SK-N-SH (cell line): ENCODE measurements at regions not wholly inside any gene's neighbourhood (a gene's known extent, or its start where the extent isn't known, plus 50 kb on each side); places are given as distances from the start of the nearest gene placed in this dataset.

Experiments used
- CTCF ChIA-PET: fragments of 300-600, 350-600 bp; formaldehyde crosslinking; extraction: SDS; loops from one replicate; lab custom pipeline; 2021; lab: Yijun Ruan, JAX
- POLR2A ChIA-PET: fragments of 350-600 bp; sonication (Branson Sonifier 250); formaldehyde crosslinking; extraction: SDS; loops from one replicate; lab custom pipeline; 2020; ENCODE audit warnings: antibody characterized with exemption, inconsistent platforms; lab: Yijun Ruan, JAX
- DNase-seq: peaks from one replicate; pipeline ENCODE4 v3.0.0; 2012
- H2AFZ ChIP-seq: fragments of 200-600 bp; sonication (generic); 2 replicates; pipeline ENCODE4 v1.8.1; 2016; ENCODE audit warnings: antibody characterized with exemption, mild to moderate bottlenecking, low read depth
- H3F3A ChIP-seq: fragments of 200-600 bp; sonication (generic); replicated peaks from 2 replicates; pipeline ENCODE3; 2016; ENCODE audit warnings: antibody characterized with exemption, mild to moderate bottlenecking; ENCODE audit not compliant: insufficient read depth
- H3K27ac ChIP-seq, 2 experiments: fragments of 200-500 bp in 1 of 2; fragments of 200-600 bp in 1 of 2; sonication (Bioruptor generic) in 1 of 2; sonication (generic), shearing (Covaris generic) in 1 of 2; 2 replicates each; pipeline versions ENCODE4 v1.5.1 to v1.6.1; 2014 to 2016; ENCODE audit warnings: low read depth in 2 of 2, inconsistent platforms in 1 of 2, low read length in 1 of 2, mild to moderate bottlenecking in 1 of 2, mixed read lengths in 1 of 2
- H3K27me3 ChIP-seq: fragments of 200-600 bp; sonication (generic), shearing (Covaris generic); 2 replicates; pipeline ENCODE4 v1.6.1; 2016; ENCODE audit warnings: mixed run types; ENCODE audit not compliant: insufficient read depth
- H3K36me3 ChIP-seq, 2 experiments: fragments of 200-500 bp in 1 of 2; fragments of 200-600 bp in 1 of 2; sonication (Bioruptor generic) in 1 of 2; sonication (generic) in 1 of 2; replicated peaks in 1 of 2; 2 replicates each; pipeline versions ENCODE3 to v1.5.1; 2014 to 2016; ENCODE audit warnings: low read length in 1 of 2, mild to moderate bottlenecking in 1 of 2; ENCODE audit not compliant: insufficient read depth in 2 of 2, control insufficient read depth in 1 of 2
- H3K4me1 ChIP-seq, 2 experiments: fragments of 200-500 bp in 1 of 2; fragments of 200-600 bp in 1 of 2; sonication (Bioruptor generic) in 1 of 2; sonication (generic), shearing (Covaris generic) in 1 of 2; 2 replicates each; pipeline versions ENCODE4 v1.5.1 to v1.6.1; 2014 to 2016; ENCODE audit warnings: low read depth in 1 of 2, low read length in 1 of 2, mixed run types in 1 of 2; ENCODE audit not compliant: insufficient read depth in 2 of 2, control insufficient read depth in 1 of 2
- H3K4me2 ChIP-seq: fragments of 200-600 bp; sonication (generic), shearing (Covaris generic); 2 replicates; pipeline ENCODE4 v1.6.1; 2017; ENCODE audit warnings: mixed run types
- H3K4me3 ChIP-seq, 2 experiments: fragments of 200-500 bp in 1 of 2; fragments of 200-600 bp in 1 of 2; sonication (Bioruptor generic) in 1 of 2; sonication (generic), shearing (Covaris generic) in 1 of 2; 2 replicates each; pipeline versions ENCODE4 v1.5.1 to v1.8.1; 2014 to 2016; ENCODE audit warnings: low read depth in 2 of 2, inconsistent platforms in 1 of 2, low read length in 1 of 2, mild to moderate bottlenecking in 1 of 2, mixed read lengths in 1 of 2, moderate library complexity in 1 of 2
- H3K79me2 ChIP-seq: fragments of 200-600 bp; sonication (generic); 2 replicates; pipeline ENCODE4 v1.8.1; 2017; ENCODE audit warnings: mild to moderate bottlenecking; ENCODE audit not compliant: insufficient read depth
- H3K9ac ChIP-seq: fragments of 200-600 bp; sonication (generic); 2 replicates; pipeline ENCODE4 v1.6.1; 2017; ENCODE audit warnings: mixed run types
- H3K9me2 ChIP-seq: fragments of 200-600 bp; sonication (generic); 2 replicates; pipeline ENCODE4 v1.6.1; 2017; ENCODE audit warnings: mixed run types
- H3K9me3 ChIP-seq: fragments of 200-600 bp; sonication (generic); 2 replicates; pipeline ENCODE4 v1.6.1; 2017; ENCODE audit warnings: mixed run types, mild to moderate bottlenecking, moderate library complexity
- H4K20me1 ChIP-seq: fragments of 200-600 bp; sonication (generic); 2 replicates; pipeline ENCODE4 v1.6.1; 2017; ENCODE audit warnings: mild to moderate bottlenecking, mixed run types; ENCODE audit not compliant: insufficient read depth
- CHD2 ChIP-seq: fragments of 150-350 bp; IDR thresholded peaks from 2 replicates; pipeline ENCODE4 v1.6.1; 2018; ENCODE audit warnings: low read length; ENCODE audit not compliant: partially characterized antibody
- EP300 ChIP-seq, 2 experiments: IDR thresholded peaks; 2 replicates each; pipeline versions ENCODE4 v1.4.0 to v1.6.1; 2012; ENCODE audit warnings: borderline replicate concordance in 1 of 2, low read depth in 1 of 2, low read length in 1 of 2
- FOXM1 ChIP-seq: IDR thresholded peaks from 2 replicates; pipeline ENCODE4 v1.4.0; 2012; ENCODE audit warnings: low read depth, mild to moderate bottlenecking
- GABPA ChIP-seq: IDR thresholded peaks from 2 replicates; pipeline ENCODE4 v1.4.0; 2012; ENCODE audit warnings: low read depth, mild to moderate bottlenecking
- GATA2 ChIP-seq: sonication (generic); formaldehyde crosslinking; IDR thresholded peaks from 2 replicates; pipeline ENCODE4 v1.5.0; 2020; ENCODE audit warnings: mild to moderate bottlenecking, missing genetic modification reagents
- MAX ChIP-seq: IDR thresholded peaks from 2 replicates; pipeline ENCODE4 v1.4.0; 2012; ENCODE audit warnings: low read depth
- MEF2A ChIP-seq: IDR thresholded peaks from 2 replicates; pipeline ENCODE4 v1.4.0; 2012; ENCODE audit warnings: low read depth, borderline replicate concordance
- PBX3 ChIP-seq: IDR thresholded peaks from 2 replicates; pipeline ENCODE4; 2012
- RCOR1 ChIP-seq: fragments of 150-350 bp; IDR thresholded peaks from 2 replicates; pipeline ENCODE4 v1.6.1; 2017; ENCODE audit warnings: antibody characterized with exemption, low read length
- REST ChIP-seq: IDR thresholded peaks from 2 replicates; pipeline ENCODE4 v1.6.1; 2012; ENCODE audit warnings: mild to moderate bottlenecking, low read depth, low read length, moderate library complexity
- RXRA ChIP-seq: IDR thresholded peaks from 2 replicates; pipeline ENCODE4 v1.4.0; 2012; ENCODE audit warnings: low read depth, mild to moderate bottlenecking, borderline replicate concordance
- SIN3A ChIP-seq: IDR thresholded peaks from 2 replicates; pipeline ENCODE4 v1.6.1; 2012; ENCODE audit warnings: low read depth, mild to moderate bottlenecking, low read length, moderate library complexity, borderline replicate concordance
- TCF12 ChIP-seq: IDR thresholded peaks from 2 replicates; pipeline ENCODE4 v1.4.0; 2012
- TEAD4 ChIP-seq: IDR thresholded peaks from 2 replicates; pipeline ENCODE4 v1.4.0; 2012; ENCODE audit warnings: mild to moderate bottlenecking, borderline replicate concordance; ENCODE audit not compliant: insufficient read depth
- YY1 ChIP-seq: IDR thresholded peaks from 2 replicates; pipeline ENCODE4 v1.4.0; 2012; ENCODE audit warnings: low read depth, mild to moderate bottlenecking
- ZBTB33 ChIP-seq: IDR thresholded peaks from 2 replicates; pipeline ENCODE4 v1.4.0; 2012; ENCODE audit warnings: low read depth, borderline replicate concordance
- WGBS: methylation state at CpG from one replicate; pipeline ENCODE4 v1.1.6; 2017; ENCODE audit warnings: low lambda C conversion rate; 5-methylcytosine and 5-hydroxymethylcytosine counted together
- TF ChIP-seq, protein P1 (sequence below): IDR thresholded peaks from 2 replicates; pipeline ENCODE4 v1.4.0; 2012; ENCODE audit warnings: low read depth, borderline replicate concordance
- TF ChIP-seq, protein P2 (sequence below): fragments of 150-350 bp; IDR thresholded peaks from 2 replicates; pipeline ENCODE4 v1.6.1; 2016; ENCODE audit warnings: mild to moderate bottlenecking, low read depth, low read length
- TF ChIP-seq, protein P3 (sequence below): fragments of 150-350 bp; IDR thresholded peaks from 2 replicates; pipeline ENCODE4 v1.6.1; 2017; ENCODE audit warnings: antibody characterized with exemption, low read length, low read depth, borderline replicate concordance

GRCh38 chr1:4016351-4017130, 116.5 kb upstream of the C1orf174 start:
- H3K9me3 ChIP-seq, result no peaks in the 10 kb centered on the region
- POLR2A ChIA-PET, result no interaction called here

More at GRCh38 chr1:4016351-4017130, 116.5 kb upstream of the C1orf174 start:
- Histone ChIP-seq H3K9me2 (no peaks in the 10 kb centered on the region), H2AFZ (no peak overlapping the region), H3K4me2 (no peak overlapping the region), H4K20me1 (no peaks in the 10 kb centered on the region), H3K4me1 (no peaks in the 10 kb centered on the region), H3K27ac (no peak overlapping the region), H3K79me2 (no peaks in the 10 kb centered on the region), H3K36me3 (no peaks in the 10 kb centered on the region), H3F3A (no peaks in the 10 kb centered on the region), H3K27me3 (no peaks in the 10 kb centered on the region), H3K4me3 (no peak overlapping the region), H3K9ac (no peak overlapping the region)
- DNase-seq, result no peak
- TF ChIP-seq GABPA, result no peak
- TF ChIP-seq, protein P1, sequence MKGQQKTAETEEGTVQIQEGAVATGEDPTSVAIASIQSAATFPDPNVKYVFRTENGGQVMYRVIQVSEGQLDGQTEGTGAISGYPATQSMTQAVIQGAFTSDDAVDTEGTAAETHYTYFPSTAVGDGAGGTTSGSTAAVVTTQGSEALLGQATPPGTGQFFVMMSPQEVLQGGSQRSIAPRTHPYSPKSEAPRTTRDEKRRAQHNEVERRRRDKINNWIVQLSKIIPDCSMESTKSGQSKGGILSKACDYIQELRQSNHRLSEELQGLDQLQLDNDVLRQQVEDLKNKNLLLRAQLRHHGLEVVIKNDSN, result no peak
- TF ChIP-seq SIN3A, result no peak
- TF ChIP-seq EP300 (IDR thresholded peaks at IDR 0.05; ENCODE audit: borderline replicate concordance in 1 of 2, low read depth in 1 of 2, low read length in 1 of 2), result no peak
- no peak for TF ChIP-seq FOXM1
- TF ChIP-seq TCF12, result no peak
- no peak for TF ChIP-seq RXRA
- TF ChIP-seq, protein P2, sequence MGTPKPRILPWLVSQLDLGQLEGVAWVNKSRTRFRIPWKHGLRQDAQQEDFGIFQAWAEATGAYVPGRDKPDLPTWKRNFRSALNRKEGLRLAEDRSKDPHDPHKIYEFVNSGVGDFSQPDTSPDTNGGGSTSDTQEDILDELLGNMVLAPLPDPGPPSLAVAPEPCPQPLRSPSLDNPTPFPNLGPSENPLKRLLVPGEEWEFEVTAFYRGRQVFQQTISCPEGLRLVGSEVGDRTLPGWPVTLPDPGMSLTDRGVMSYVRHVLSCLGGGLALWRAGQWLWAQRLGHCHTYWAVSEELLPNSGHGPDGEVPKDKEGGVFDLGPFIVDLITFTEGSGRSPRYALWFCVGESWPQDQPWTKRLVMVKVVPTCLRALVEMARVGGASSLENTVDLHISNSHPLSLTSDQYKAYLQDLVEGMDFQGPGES, result no peak
- TF ChIP-seq PBX3, result no peak
- no peak for TF ChIP-seq ZBTB33
- TF ChIP-seq GATA2 (CRISPR knock-in tag), result no peak
- TF ChIP-seq MEF2A, result no peak
- no peak for TF ChIP-seq RCOR1
- no peak for TF ChIP-seq CHD2
- TF ChIP-seq TEAD4, result no peak
- TF ChIP-seq YY1, result no peak
- TF ChIP-seq, protein P3, sequence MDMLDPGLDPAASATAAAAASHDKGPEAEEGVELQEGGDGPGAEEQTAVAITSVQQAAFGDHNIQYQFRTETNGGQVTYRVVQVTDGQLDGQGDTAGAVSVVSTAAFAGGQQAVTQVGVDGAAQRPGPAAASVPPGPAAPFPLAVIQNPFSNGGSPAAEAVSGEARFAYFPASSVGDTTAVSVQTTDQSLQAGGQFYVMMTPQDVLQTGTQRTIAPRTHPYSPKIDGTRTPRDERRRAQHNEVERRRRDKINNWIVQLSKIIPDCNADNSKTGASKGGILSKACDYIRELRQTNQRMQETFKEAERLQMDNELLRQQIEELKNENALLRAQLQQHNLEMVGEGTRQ, result no peak
- TF ChIP-seq MAX, result no peak
- TF ChIP-seq REST, result no peak
- 35% methylated on average over 17 of the region's 17 CpGs for WGBS
- CTCF ChIA-PET, result no interaction called here
